ENCODE measurements at regions not wholly inside any gene's neighbourhood (a gene's known extent, or its start where the extent isn't known, plus 50 kb on each side); places are given as distances from the start of the nearest gene placed in this dataset.

DNA sequence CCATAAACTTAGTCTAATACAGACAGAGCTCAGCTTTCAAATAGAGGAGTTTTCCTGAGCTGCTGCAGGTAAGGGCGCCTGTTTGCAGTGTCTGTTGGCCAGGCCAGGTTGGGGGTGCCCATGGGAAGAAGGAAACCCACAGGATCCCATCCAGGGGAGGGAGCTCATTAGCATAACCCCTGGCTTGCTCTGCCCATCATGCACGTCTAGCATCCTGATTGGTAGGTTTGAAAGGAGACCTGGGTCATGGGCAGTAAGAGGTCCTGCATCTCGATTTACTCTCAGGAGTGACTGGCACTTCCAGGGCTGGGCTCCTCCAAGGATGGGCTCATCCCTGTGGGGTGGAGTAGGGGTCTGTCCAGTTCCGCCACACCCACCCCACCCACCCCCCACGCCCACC is 103.7 kb upstream of the CLDN14 start:
- TF ChIP-seq CTCF (IDR thresholded peaks at IDR 0.05; ENCODE audit: insufficient read depth in 1 of 2, low read depth in 1 of 2, low read length in 1 of 2, severe bottlenecking in 1 of 2, unreplicated experiment in 1 of 2), result no peak
- no TSS peak for BruUV-seq (replicated peaks)
- Mint-ChIP-seq H3K27me3 (ENCODE audit: insufficient read depth, unreplicated experiment) (peaks cover 8% of the 10 kb centered on the region), H3K9me3 (ENCODE audit: unreplicated experiment) (peaks cover 10% of the 10 kb centered on the region), H3K36me3 (ENCODE audit: insufficient read depth, unreplicated experiment) (no peaks in the 10 kb centered on the region), H3K27ac (ENCODE audit: unreplicated experiment) (no peak overlapping the region), H3K4me3 (ENCODE audit: unreplicated experiment) (no peak overlapping the region), H3K4me1 (ENCODE audit: low read depth, unreplicated experiment) (no peaks in the 10 kb centered on the region)
- no peaks in the 10 kb centered on the region for H3K36me3 ChIP-seq (ENCODE audit: control insufficient read depth, insufficient read depth, low read length)
- DNase-seq, result no peak
- intact Hi-C loops (cut with micrococcal nuclease; ENCODE audit: unreplicated experiment), result no loop called here
- H3K4me1 ChIP-seq, result no peaks in the 10 kb centered on the region; the same call in 1 of the 2 replicates
- POLR2A ChIA-PET, result no interaction called here
- peaks cover 7% of the 10 kb centered on the region for H3K9me3 ChIP-seq
- H3K27me3 ChIP-seq (replicated peaks; ENCODE audit: control insufficient read depth, insufficient read depth, low read length), result no peaks in the 10 kb centered on the region; the same call in 1 of the 2 replicates
- CTCF ChIA-PET, result no interaction called here
- no peak overlapping the region for H3K4me3 ChIP-seq (ENCODE audit: low read depth, low read length)

DNA sequence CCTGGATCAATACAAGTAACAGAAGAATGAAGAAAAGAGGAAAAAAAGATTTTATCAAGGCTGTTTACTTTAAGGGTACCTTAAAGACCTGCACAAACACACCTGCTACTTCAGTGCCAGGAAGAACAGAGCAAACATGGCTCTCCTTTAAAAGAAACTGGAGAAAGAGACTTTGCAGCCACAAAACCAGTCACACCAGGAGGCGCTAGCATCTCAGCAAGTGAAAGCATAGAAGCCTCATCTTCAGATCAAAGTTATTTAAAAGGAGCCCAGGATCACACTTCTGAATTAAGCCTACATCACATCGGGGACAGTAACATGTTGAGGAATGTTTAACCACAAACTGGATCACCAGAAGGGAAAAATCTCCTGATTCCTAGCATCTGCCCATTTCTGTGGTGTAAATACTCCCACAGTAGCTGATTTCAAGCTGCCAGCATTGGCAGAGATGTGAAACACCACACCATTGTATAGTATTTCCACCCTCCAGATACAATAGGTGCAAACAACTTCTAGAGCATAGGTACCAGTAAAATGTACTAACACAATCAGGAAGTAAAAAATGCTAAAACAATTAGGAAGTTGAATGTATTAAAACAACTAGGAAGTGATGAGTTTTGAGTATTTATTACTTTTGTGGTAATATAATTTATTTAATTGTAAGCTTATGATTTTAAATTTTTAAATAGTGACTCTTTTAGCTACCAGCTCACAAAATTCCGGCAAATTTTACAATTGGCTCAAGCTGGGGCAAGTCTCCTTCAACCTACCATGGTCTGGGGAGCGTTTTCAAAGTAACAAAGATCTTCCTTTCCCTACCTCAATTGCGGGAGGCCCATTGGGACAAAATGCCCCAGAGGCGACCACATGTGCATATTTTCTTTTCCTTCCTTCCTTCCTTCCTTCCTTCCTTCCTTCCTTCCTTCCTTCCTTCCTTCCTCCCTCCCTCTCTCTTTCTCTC is 105.3 kb upstream of the CLDN14 start:
- Histone ChIP-seq H3K9me3 (peaks cover 7% of the 10 kb centered on the region), H3K36me3 (ENCODE audit: control insufficient read depth, insufficient read depth, low read length) (no peaks in the 10 kb centered on the region), H3K4me1 (no peaks in the 10 kb centered on the region; the same call in 1 of the 2 replicates), H3K4me3 (ENCODE audit: low read depth, low read length) (no peak overlapping the region), H3K27me3 (replicated peaks; ENCODE audit: control insufficient read depth, insufficient read depth, low read length) (no peaks in the 10 kb centered on the region; the same call in 1 of the 2 replicates)
- TF ChIP-seq CTCF (IDR thresholded peaks at IDR 0.05; ENCODE audit: insufficient read depth in 1 of 2, low read depth in 1 of 2, low read length in 1 of 2, severe bottlenecking in 1 of 2, unreplicated experiment in 1 of 2), result no peak
- H3K4me1 Mint-ChIP-seq (ENCODE audit: low read depth, unreplicated experiment), result no peaks in the 10 kb centered on the region
- no TSS peak for BruUV-seq (replicated peaks)
- no peaks in the 10 kb centered on the region for H3K36me3 Mint-ChIP-seq (ENCODE audit: insufficient read depth, unreplicated experiment)
- ChIA-PET CTCF (no interaction called here), POLR2A (no interaction called here)
- peaks cover 10% of the 10 kb centered on the region for H3K9me3 Mint-ChIP-seq (ENCODE audit: unreplicated experiment)
- peaks cover 8% of the 10 kb centered on the region for H3K27me3 Mint-ChIP-seq (ENCODE audit: insufficient read depth, unreplicated experiment)
- intact Hi-C loops (cut with micrococcal nuclease; ENCODE audit: unreplicated experiment), result no loop called here
- no peak for DNase-seq
- H3K27ac Mint-ChIP-seq (ENCODE audit: unreplicated experiment), result no peak overlapping the region
- H3K4me3 Mint-ChIP-seq (ENCODE audit: unreplicated experiment), result no peak overlapping the region

GRCh38 chr21:36587388-36587787 is 107.5 kb upstream of the CLDN14 start:
- no peaks in the 10 kb centered on the region for H3K27me3 Mint-ChIP-seq (ENCODE audit: insufficient read depth, unreplicated experiment)
- Histone ChIP-seq H3K27me3 (replicated peaks; ENCODE audit: control insufficient read depth, insufficient read depth, low read length) (no peaks in the 10 kb centered on the region), H3K4me1 (no peaks in the 10 kb centered on the region; the same call in 1 of the 2 replicates), H3K9me3 (peaks cover 7% of the 10 kb centered on the region), H3K4me3 (ENCODE audit: low read depth, low read length) (no peak overlapping the region), H3K36me3 (ENCODE audit: control insufficient read depth, insufficient read depth, low read length) (no peaks in the 10 kb centered on the region)
- BruUV-seq (replicated peaks), result no TSS peak
- DNase-seq, result peak in 1 of 2 experiments; percentile 16
- H3K36me3 Mint-ChIP-seq (ENCODE audit: insufficient read depth, unreplicated experiment), result no peaks in the 10 kb centered on the region
- intact Hi-C loops (cut with micrococcal nuclease; ENCODE audit: unreplicated experiment), result no loop called here
- no peak overlapping the region for H3K4me3 Mint-ChIP-seq (ENCODE audit: unreplicated experiment)
- H3K9me3 Mint-ChIP-seq (ENCODE audit: unreplicated experiment), result peaks cover 10% of the 10 kb centered on the region
- ChIA-PET POLR2A (no interaction called here), CTCF (interaction anchor here (0.6 to 0.7 kb wide), 2 partner anchors 85 to 340 kb away, joined by 3 to 9 read pairs; no protein-coding TSS in a partner anchor)
- no peak for TF ChIP-seq CTCF (IDR thresholded peaks at IDR 0.05; ENCODE audit: insufficient read depth in 1 of 2, low read depth in 1 of 2, low read length in 1 of 2, severe bottlenecking in 1 of 2, unreplicated experiment in 1 of 2)
- no peak overlapping the region for H3K27ac Mint-ChIP-seq (ENCODE audit: unreplicated experiment)
- no peaks in the 10 kb centered on the region for H3K4me1 Mint-ChIP-seq (ENCODE audit: low read depth, unreplicated experiment)

Measured in Caco-2 (cell line).